Neural crest cell (in vitro differentiated cells): ENCODE measurements at regions not wholly inside any gene's neighbourhood (a gene's known extent, or its start where the extent isn't known, plus 50 kb on each side); places are given as distances from the start of the nearest gene placed in this dataset.
"Not testable (repeated sequence)": the region's sequence is repeated elsewhere in the genome, so short reads cannot be mapped to it uniquely, and the experiment has no call there.

ENCODE experiments used
- DNase-seq: peaks from one replicate; pipeline ENCODE4 v3.0.0; 2021; ENCODE audit warnings: low read depth, mixed read lengths, low spot score
- H3K27ac Mint-ChIP-seq: one replicate; pipeline ENCODE4 v1.8.0; 2021; ENCODE audit warnings: mild to moderate bottlenecking, mixed read lengths; ENCODE audit not compliant: unreplicated experiment
- H3K27me3 Mint-ChIP-seq: 2 replicates; pipeline ENCODE4 v1.8.0; 2021; ENCODE audit warnings: low read depth, mild to moderate bottlenecking, mixed read lengths
- H3K36me3 Mint-ChIP-seq: 2 replicates; pipeline ENCODE4 v1.8.0; 2021; ENCODE audit warnings: low read depth, mild to moderate bottlenecking, mixed read lengths
- H3K4me1 Mint-ChIP-seq: 2 replicates; pipeline ENCODE4 v1.8.0; 2021; ENCODE audit warnings: mixed read lengths
- H3K4me3 Mint-ChIP-seq: one replicate; pipeline ENCODE4 v1.8.0; 2021; ENCODE audit warnings: mild to moderate bottlenecking, mixed read lengths
- H3K9me3 Mint-ChIP-seq: 2 replicates; pipeline ENCODE4 v1.8.0; 2021; ENCODE audit warnings: mixed read lengths
- TF ChIP-seq, protein P1 (sequence below): fragments of 200-600 bp; sonication (generic); conservative IDR thresholded peaks from 2 replicates; pipeline ENCODE4 v1.5.0; 2021; ENCODE audit warnings: antibody characterized with exemption, mild to moderate bottlenecking

DNA sequence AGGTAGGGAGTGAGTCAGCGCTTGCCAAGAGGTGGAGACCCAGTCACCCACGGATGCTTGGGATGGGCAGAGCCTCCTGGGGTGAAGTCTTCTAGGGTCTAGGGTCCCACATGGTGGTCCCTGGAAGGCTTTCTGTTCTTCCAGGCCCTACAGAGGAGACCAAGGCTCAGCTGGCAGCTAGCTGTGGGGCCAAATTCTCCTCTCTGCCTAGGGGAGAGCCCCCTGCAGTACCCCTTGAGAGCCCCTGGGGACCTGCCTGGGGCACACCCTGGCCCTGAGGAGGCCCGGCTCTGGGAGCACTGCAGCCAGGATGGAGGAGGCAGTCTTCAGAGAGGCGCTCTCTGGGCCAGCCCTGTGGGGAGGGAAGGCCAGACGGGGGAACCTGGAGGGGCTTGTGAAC lies 128.6 kb upstream of the SMURF2 start:
- H3K4me3 Mint-ChIP-seq, H3K36me3 Mint-ChIP-seq, DNase-seq: not testable (repeated sequence)

DNA sequence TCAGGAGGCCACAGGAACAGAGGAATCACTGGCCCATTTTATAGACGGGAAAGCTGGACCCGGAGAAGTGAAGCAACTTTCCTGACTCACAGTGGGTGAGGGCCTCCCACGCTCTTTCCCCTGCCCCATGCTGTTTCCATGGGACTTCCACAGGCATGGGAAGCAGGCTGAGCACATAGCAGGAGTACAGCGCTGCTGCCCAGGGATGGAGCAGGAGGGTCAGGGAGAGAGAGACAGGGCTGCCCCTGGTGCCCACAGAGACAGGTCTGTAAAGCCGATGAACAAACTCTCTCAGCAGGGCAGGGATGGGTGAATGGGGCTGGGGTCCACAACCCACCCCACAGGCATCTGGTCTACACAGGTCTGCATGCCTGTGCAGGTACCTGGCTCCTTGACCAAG lies 128.1 kb upstream of the SMURF2 start:
- H3K27me3 Mint-ChIP-seq, DNase-seq, H3K4me1 Mint-ChIP-seq, H3K36me3 Mint-ChIP-seq, H3K9me3 Mint-ChIP-seq, H3K4me3 Mint-ChIP-seq, H3K27ac Mint-ChIP-seq: not testable (repeated sequence)

More for the DNA sequence above, 128.6 kb upstream of the SMURF2 start:
- H3K27me3 Mint-ChIP-seq, H3K27ac Mint-ChIP-seq, H3K4me1 Mint-ChIP-seq, H3K9me3 Mint-ChIP-seq: not testable (repeated sequence)

DNA sequence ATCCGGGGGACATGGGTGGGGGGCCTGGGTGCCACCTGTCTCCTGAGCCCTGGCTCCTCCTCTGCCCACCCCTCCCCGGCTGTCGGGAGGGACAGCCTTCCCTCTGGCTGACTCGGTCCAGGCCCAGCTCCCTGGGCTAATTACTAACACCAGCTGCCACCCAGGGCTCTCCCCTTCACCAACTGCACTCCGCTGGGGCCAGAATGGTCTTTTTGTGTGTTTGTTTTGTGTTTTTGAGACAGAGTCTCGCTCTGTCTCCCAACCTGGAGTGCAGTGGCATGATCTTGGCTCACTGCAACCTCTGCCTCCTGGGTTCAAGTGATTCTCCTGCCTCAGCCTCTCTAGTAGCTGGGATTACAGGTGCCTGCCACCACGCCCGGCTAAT lies 126.9 kb upstream of the SMURF2 start:
- H3K9me3 Mint-ChIP-seq, H3K27me3 Mint-ChIP-seq, H3K4me1 Mint-ChIP-seq, H3K27ac Mint-ChIP-seq, H3K4me3 Mint-ChIP-seq, DNase-seq, H3K36me3 Mint-ChIP-seq: not testable (repeated sequence)

DNA sequence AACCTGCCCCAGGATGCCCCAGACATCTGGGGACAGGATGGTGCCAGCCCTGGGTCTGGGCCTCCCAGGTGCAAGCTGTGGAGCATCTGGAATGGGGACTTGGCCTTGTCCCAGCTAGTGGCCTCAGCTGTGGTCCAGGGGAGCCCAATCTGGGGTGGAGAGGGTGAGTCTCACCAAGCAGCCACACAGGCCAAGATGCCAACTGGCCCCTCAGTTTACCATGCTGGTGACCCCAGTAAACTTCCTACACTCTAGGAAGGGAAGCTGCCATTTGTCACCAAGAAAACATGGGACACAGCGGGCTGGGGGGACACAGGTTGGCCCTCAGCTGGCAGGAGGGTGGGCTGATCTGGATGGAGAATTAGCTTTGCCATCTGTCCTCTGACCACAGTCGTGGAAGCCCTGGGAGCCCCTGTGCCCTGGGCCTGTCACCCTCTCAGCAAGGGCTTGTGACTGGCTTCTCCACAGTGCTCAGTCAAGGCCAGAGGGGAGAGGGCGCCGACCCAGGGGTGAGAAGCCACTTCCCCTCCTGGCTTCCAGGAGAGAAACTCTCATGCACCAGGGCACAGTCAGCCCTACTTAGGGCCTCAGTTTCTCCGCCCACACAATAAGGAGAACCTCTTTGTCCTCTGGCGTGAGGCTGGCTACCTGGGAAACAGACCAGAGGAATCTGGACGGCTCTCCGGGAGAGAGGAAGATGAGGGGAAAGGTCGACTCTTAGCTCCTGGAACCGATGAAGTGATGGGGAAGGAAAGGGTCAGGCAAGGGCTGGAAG lies 126.4 kb upstream of the SMURF2 start:
- Mint-ChIP-seq H3K9me3 (no peaks in the 10 kb centered on the region), H3K4me3 (no peak overlapping the region), H3K4me1 (no peaks in the 10 kb centered on the region), H3K36me3 (no peaks in the 10 kb centered on the region), H3K27me3 (peaks cover 2% of the 10 kb centered on the region), H3K27ac (peak overlapping the region; percentile 86)
- TF ChIP-seq, protein P1, sequence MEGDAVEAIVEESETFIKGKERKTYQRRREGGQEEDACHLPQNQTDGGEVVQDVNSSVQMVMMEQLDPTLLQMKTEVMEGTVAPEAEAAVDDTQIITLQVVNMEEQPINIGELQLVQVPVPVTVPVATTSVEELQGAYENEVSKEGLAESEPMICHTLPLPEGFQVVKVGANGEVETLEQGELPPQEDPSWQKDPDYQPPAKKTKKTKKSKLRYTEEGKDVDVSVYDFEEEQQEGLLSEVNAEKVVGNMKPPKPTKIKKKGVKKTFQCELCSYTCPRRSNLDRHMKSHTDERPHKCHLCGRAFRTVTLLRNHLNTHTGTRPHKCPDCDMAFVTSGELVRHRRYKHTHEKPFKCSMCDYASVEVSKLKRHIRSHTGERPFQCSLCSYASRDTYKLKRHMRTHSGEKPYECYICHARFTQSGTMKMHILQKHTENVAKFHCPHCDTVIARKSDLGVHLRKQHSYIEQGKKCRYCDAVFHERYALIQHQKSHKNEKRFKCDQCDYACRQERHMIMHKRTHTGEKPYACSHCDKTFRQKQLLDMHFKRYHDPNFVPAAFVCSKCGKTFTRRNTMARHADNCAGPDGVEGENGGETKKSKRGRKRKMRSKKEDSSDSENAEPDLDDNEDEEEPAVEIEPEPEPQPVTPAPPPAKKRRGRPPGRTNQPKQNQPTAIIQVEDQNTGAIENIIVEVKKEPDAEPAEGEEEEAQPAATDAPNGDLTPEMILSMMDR, result no peak
- DNase-seq, result no peak

DNA sequence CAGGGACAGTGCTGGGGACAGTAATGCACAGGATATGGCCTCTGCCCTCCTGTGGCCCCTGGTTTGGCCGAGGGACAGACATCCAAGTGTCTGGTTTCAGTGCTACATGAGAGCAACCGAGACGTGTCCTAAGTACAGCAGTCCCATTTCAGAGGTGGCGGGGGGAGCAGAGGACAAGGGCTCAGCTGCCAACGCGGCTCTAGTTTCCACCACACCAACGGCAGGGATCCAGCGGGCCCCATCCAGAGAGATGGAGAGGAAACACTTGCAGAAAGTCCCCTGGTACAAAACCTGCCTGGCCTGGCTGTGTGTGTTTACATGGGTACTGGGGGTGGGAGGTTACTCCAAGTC lies 125.8 kb upstream of the SMURF2 start:
- TF ChIP-seq, protein P1, result no peak
- H3K4me3 Mint-ChIP-seq, result no peak overlapping the region
- H3K9me3 Mint-ChIP-seq, result no peaks in the 10 kb centered on the region
- H3K27ac Mint-ChIP-seq, result no peak overlapping the region
- H3K4me1 Mint-ChIP-seq, result no peaks in the 10 kb centered on the region
- H3K27me3 Mint-ChIP-seq, result peaks cover 5% of the 10 kb centered on the region
- no peaks in the 10 kb centered on the region for H3K36me3 Mint-ChIP-seq
- DNase-seq, result no peak

DNA sequence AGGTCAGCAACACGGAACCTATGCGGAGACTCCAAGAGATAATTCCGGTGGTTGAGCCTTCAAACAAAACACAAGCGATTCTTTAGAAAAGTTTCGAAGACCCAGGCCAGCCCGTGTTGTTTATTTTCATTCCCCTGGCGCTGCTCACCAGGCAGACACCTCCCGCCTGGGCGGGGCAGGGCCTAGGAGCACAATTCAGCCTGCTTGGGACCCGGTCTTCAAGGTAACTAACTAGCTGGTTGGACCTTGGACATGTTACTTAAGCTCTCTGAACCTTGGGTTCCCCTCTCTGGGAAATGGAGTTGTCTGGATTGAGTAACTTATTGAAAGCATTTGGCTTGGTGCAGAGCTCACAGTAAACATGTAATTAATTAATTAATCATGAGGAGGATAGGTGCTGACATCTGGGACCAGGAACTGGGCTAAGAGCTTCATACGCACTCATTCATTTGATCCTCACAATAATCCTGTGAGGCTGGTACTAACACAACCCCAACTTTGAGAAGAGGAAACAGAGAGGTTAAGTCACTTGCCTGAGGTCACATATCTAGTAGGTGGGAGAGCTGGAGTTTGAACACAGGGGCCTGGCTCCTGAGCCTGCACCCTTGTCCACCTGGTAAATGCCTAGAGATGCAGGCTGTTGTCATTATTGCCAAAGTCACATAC lies 125.3 kb upstream of the SMURF2 start:
- no peaks in the 10 kb centered on the region for H3K36me3 Mint-ChIP-seq
- no peak for DNase-seq
- TF ChIP-seq, protein P1, result no peak
- no peak overlapping the region for H3K27ac Mint-ChIP-seq
- peaks cover 11% of the 10 kb centered on the region for H3K27me3 Mint-ChIP-seq
- H3K4me3 Mint-ChIP-seq, result no peak overlapping the region
- H3K4me1 Mint-ChIP-seq, result no peaks in the 10 kb centered on the region
- no peaks in the 10 kb centered on the region for H3K9me3 Mint-ChIP-seq

DNA sequence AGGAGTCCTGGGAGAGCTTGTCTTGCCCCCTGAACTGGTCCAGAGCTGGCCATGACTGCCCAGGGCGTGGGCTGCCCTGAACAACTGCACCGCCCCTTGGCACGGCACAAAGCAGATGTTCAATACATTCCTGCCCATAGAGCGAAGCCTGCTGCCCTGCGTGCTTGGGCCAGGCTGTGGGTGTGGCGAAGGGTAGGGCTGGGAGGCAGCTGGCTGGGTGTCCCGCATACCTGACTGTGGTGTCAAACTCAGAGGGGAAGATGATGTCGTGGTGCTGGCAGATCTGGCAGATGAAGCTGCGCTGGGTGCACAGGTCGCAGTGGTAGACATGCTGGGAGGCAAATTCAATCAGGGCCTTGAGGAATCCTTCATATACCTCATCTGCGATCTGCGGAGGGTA lies 124.2 kb upstream of the SMURF2 start:
- Mint-ChIP-seq H3K27ac (no peak overlapping the region), H3K9me3 (no peaks in the 10 kb centered on the region), H3K4me3 (no peak overlapping the region), H3K4me1 (no peaks in the 10 kb centered on the region), H3K36me3 (no peaks in the 10 kb centered on the region), H3K27me3 (peaks cover 21% of the 10 kb centered on the region)
- DNase-seq, result no peak
- TF ChIP-seq, protein P1, result no peak
